ENCODE measurements at regions not wholly inside any gene's neighbourhood (a gene's known extent, or its start where the extent isn't known, plus 50 kb on each side); places are given as distances from the start of the nearest gene placed in this dataset.

DNA sequence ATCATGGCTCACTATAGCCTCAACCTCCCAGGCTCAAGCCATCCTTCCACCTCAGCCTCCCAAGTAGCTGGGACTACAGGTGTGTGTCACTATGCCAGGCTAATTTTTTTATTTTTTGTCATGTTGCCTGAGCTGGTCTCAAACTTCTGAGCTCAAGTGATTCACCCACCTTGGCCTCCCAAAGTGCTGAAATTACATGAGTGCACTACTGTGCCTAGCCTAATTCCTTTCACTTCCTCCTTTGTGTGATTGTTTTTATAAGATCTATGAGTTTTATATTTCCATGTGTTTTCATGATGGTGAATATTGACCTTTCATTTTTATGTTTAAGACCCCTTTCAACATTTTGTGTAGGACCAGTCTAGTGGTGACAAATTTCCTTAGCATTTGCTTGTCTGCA is 55.2 kb upstream of the IL12B start:
- Mint-ChIP-seq H3K4me1 (ENCODE audit: low read depth) (no peaks in the 10 kb centered on the region), H3K36me3 (ENCODE audit: insufficient read depth) (peaks cover 2% of the 10 kb centered on the region), H3K9me3 (ENCODE audit: low read depth) (peaks cover 42% of the 10 kb centered on the region), H3K27me3 (no peaks in the 10 kb centered on the region), H3K4me3 (ENCODE audit: low read depth) (no peak overlapping the region), H3K27ac (no peak overlapping the region)
- TF ChIP-seq CTCF (IDR thresholded peaks at IDR 0.05; ENCODE audit: unreplicated experiment) = no peak
- DNase-seq (ENCODE audit: low spot score, unreplicated experiment) = no peak

- no peaks in the 10 kb centered on the region for H3K4me1 Mint-ChIP-seq (ENCODE audit: low read depth)
- H3K27ac Mint-ChIP-seq = no peak overlapping the region
- H3K9me3 Mint-ChIP-seq (ENCODE audit: low read depth) = peaks cover 39% of the 10 kb centered on the region
- no peak for TF ChIP-seq CTCF (IDR thresholded peaks at IDR 0.05; ENCODE audit: unreplicated experiment)
- no peaks in the 10 kb centered on the region for H3K27me3 Mint-ChIP-seq
- H3K36me3 Mint-ChIP-seq (ENCODE audit: insufficient read depth) = peaks cover 2% of the 10 kb centered on the region
- DNase-seq (ENCODE audit: low spot score, unreplicated experiment) = no peak
- no peak overlapping the region for H3K4me3 Mint-ChIP-seq (ENCODE audit: low read depth)
Observed at GRCh38 chr5:159386028-159386711, 55.9 kb upstream of the IL12B start.

- Mint-ChIP-seq H3K4me1 (ENCODE audit: low read depth) (no peaks in the 10 kb centered on the region), H3K36me3 (ENCODE audit: insufficient read depth) (no peaks in the 10 kb centered on the region), H3K27me3 (no peaks in the 10 kb centered on the region), H3K9me3 (ENCODE audit: low read depth) (no peaks in the 10 kb centered on the region), H3K4me3 (ENCODE audit: low read depth) (no peak overlapping the region), H3K27ac (no peak overlapping the region)
- TF ChIP-seq CTCF (IDR thresholded peaks at IDR 0.05; ENCODE audit: unreplicated experiment) = no peak
- no peak for DNase-seq (ENCODE audit: low spot score, unreplicated experiment)
Observed at GRCh38 chr5:159392871-159393270, 62.6 kb upstream of the IL12B start.

- Mint-ChIP-seq H3K36me3 (ENCODE audit: insufficient read depth) (no peaks in the 10 kb centered on the region), H3K4me1 (ENCODE audit: low read depth) (peaks cover 2% of the 10 kb centered on the region), H3K27me3 (no peaks in the 10 kb centered on the region), H3K9me3 (ENCODE audit: low read depth) (no peaks in the 10 kb centered on the region), H3K4me3 (ENCODE audit: low read depth) (no peak overlapping the region), H3K27ac (no peak overlapping the region)
- no peak for DNase-seq (ENCODE audit: low spot score, unreplicated experiment)
- TF ChIP-seq CTCF (IDR thresholded peaks at IDR 0.05; ENCODE audit: unreplicated experiment) = no peak
Observed at GRCh38 chr5:159393854-159394274, 63.6 kb upstream of the IL12B start.

DNA sequence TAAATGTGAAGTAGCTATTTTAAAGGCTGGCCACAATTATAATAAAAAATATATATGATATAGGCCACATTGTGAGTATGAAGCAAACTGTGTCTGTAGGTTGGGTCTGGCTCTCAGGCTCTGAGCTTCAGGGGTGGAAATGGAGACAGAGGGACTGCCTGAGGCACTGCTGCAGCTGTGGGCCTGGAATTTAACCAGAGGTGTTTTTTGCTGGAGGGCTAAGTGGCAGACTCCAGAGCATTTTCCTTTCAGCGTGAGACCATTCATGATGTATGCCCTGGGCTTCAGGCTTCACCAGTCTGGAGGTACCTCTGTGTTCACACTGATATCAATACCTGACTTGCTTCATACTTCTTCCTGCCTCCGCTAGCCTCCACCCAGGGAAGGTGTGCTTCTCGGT is 64.9 kb upstream of the IL12B start:
- H3K9me3 Mint-ChIP-seq (ENCODE audit: low read depth) = no peaks in the 10 kb centered on the region
- DNase-seq (ENCODE audit: low spot score, unreplicated experiment) = no peak
- H3K36me3 Mint-ChIP-seq (ENCODE audit: insufficient read depth) = no peaks in the 10 kb centered on the region
- no peak overlapping the region for H3K27ac Mint-ChIP-seq
- no peak for TF ChIP-seq CTCF (IDR thresholded peaks at IDR 0.05; ENCODE audit: unreplicated experiment)
- peaks cover 3% of the 10 kb centered on the region for H3K4me1 Mint-ChIP-seq (ENCODE audit: low read depth)
- H3K27me3 Mint-ChIP-seq = no peaks in the 10 kb centered on the region
- no peak overlapping the region for H3K4me3 Mint-ChIP-seq (ENCODE audit: low read depth)
